CD1c-positive myeloid dendritic cell (primary cell): ENCODE measurements at regions not wholly inside any gene's neighbourhood (a gene's known extent, or its start where the extent isn't known, plus 50 kb on each side); places are given as distances from the start of the nearest gene placed in this dataset.
A peak's percentile ranks its signal among the peaks of the same experiment; 100 is the strongest.

ENCODE experiments used
- DNase-seq: peaks from one replicate; pipeline ENCODE4 v3.0.0-alpha.2; 2016; ENCODE audit errors: extremely low spot score

DNA sequence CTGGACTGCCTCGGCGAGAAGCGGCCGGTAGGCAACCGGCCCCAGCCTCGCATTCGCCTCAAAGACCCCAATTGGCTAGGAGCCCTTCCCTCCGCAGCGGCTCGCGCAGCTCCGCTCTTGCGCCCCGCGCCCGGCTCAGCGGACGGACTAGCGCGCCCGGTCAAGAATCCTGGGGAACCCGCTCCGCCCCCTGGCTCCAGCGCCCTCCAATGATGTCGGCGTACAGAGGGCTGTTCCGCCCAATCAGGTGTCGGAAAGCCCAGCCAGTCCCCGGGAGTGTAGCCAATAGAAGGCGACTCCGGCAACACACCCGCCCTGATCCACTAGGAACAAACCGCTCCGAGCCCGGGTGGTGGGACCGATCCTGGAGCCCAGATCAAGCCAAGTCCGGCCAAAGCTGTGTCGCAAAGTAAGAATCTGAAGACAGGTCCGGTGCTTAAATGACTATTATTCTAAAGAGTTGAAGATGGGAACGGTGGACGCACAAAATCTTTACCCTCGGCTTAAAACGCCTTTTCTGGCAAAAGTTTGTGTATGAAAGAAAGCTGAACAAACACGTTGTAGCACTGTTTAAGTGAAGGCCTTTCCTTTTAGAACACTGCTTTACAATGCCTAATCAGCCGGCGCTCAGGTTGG lies 132.2 kb downstream of the OGFRL1 start:
- DNase-seq: peak; percentile 72

GRCh38 chr6:71421611-71422010 lies 133.0 kb downstream of the OGFRL1 start:
- DNase-seq: no peak

DNA sequence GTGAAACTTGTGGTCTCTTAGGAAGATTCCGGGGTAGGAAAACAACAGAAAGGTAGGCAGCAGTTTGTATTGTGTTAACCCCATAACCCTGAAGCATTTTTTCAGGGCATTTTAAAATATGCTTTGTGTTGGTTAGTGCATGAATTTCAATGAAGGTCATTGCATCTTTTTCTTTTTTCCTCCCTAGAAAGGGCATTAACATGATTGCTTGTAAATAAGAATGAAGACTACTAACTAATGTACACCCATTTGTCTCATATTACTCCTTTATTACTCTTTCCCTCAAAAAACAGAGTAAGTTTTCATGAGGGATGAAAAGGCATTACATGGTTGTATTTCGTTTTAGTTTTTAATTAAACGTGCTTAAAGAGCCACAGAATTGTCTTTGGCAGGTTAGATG lies 141.4 kb downstream of the OGFRL1 start:
- no peak for DNase-seq

- DNase-seq: no peak
Measured at GRCh38 chr6:71433441-71433840, 144.8 kb downstream of the OGFRL1 start.

DNA sequence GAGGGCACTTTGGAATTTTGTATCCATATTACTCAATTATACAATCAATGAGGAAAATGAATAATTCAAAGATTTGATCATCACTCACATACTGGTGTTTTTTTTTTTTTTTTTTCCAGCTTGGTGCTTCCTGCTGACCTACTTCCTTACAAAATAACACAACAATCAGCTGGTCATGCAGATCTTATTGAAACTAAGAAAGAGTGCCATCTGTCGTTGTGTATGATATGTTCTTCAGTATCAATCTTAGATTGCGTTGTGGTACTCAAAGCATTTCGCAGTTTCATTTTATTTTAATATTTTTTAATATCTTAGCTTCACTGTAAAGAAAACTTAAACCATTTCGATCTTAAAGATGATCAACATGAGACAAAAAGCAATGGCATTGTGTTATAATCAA lies 155.6 kb downstream of the OGFRL1 start:
- DNase-seq: no peak

- no peak for DNase-seq
Measured at GRCh38 chr6:71446057-71446456, 157.4 kb downstream of the OGFRL1 start.

GRCh38 chr6:71446470-71446869 lies 157.9 kb downstream of the OGFRL1 start:
- DNase-seq: no peak

DNA sequence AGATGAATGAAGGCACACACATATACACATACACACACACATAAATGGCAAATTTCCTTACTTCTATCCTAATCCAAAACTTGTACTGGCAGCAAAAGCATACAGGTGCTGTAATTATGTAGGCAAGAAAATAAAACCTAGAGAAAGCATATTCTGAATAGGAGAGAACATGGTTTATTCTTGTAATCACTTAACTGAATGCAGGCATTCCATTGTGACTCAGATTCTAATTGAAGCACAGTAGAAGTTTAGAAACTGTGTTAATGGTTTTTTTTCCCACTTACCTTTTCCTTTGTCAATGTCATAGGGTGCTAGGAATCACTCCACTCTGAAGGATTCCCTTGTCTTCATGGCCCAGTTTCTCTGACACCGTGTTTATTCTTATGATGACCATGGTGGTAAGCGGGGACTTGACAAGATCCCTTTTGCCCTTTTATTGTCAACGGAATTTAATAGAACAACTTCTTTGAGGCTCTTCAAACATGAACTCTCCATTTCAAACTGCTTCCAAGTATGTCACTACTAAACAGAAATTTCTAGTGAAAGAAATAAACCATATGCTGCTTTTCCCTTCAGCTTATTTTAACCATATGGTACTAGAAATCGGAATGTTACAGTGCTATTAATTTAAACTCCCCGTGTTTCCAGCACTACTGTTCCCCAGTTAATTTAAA lies 164.2 kb downstream of the OGFRL1 start:
- DNase-seq: no peak

GRCh38 chr6:71453371-71453706 lies 164.7 kb downstream of the OGFRL1 start:
- DNase-seq: no peak

GRCh38 chr6:71454056-71454455 lies 165.4 kb downstream of the OGFRL1 start:
- DNase-seq: no peak

GRCh38 chr6:71457929-71458328 lies 169.3 kb downstream of the OGFRL1 start:
- no peak for DNase-seq

DNA sequence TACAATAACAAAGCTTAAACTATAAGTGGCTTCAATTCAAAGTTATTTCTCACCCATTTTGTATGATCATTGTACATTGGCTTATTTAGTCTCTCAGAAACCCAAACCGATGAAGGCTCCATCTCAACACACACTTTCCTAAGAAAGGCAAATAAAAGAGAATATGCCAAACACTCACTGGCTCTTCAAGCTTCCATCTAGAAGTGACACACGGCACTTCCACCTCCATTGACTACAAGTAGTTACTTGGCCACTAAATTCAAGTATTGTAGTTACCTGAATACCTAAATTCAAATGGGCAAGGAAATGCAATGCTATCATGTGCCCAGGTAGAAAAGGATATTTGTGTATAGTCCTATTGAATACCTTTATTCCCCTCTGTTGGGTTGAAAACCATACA lies 170.6 kb downstream of the OGFRL1 start:
- no peak for DNase-seq

DNA sequence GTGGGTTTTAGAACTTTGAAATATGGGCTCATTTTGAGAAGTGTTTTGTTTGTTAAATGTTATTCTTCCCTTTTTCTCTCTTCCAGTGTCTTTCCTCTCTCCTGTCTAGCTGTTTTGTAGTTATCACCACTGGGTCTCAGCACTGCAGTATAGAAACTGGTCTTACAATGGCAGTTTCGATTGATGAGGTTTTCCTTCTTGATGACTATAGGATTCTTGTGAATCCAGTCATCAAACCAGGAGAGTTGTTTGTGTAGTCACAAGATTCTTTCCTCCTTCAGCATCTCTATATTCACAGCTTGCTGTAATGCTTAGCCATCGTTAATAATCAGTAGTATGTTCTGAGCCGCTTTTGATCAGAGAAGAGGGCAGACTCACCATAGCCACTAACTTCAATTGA lies 172.3 kb downstream of the OGFRL1 start:
- DNase-seq: no peak

DNA sequence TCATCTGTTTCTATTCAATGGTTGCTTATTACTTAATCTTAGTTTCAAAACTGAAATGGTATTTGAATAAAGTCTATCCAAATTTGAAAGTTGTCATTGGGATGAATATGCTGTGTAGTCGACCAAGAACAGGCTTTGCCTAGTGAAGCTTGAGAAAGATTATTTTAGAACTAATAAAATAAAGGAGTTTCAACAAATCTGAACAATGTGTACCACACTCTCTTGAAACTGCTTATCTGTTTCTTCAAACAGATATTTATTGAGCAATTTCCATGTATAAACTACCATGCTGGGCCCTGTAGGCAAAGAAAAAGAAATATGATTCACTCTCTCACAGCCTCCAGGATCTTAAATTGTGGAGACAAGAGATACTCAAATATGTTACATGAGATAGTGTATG lies 174.4 kb downstream of the OGFRL1 start:
- no peak for DNase-seq

DNA sequence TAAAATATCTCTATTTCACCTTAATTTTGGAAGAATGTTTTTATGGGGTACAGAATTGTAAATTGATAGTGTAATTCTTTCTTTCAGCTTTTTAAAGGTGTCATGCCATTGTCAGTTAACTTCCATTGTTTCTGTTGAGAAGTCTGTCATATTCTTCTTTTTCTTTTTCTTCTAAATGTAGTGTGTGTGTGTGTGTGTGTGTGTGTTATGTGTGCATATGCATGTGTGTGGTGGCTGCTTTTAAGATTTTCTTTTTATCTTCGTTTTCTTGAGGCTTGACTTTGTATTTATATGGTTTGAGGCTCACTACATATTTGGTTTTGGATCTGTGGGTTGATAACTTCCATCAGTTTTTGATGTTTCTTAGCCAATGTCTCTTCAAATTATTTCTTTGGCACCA lies 176.5 kb downstream of the OGFRL1 start:
- no peak for DNase-seq

DNA sequence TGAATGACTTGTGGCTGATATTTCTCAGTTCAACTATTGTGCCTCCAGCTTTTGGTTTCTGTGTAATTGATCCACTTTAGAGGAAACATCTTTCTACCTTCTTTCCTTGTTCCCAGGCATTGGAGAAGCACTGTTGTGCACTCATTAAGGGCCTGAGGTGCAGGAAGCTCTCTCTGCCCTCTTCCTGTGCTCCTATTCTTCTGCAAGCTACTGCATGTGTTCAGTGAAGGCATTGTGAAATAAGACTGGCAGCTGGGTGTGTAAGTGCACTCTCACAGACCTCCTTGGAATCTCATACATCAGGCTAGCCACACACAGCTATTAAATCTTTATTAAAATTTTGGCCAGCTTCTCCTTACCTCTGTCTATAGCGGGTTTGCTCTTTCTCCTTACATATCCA lies 177.8 kb downstream of the OGFRL1 start:
- no peak for DNase-seq

DNA sequence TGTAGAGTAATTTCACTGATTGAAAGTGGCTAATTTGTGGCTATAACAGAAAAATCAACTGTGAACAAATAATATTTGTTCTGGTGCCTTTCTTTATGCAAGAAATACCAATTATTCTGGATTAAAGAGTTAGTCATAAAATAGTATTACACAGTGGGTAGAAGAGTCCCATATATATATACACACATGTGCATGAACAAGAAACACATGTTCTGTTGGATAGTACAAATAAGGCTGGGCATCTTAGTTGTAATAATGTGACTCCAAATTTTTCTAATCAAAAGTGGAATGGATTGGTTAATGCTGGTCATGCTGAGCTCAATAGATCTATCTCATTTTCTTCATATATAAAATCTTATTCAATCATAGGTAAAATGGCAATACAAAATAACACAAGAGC lies 179.4 kb downstream of the OGFRL1 start:
- DNase-seq: no peak

GRCh38 chr6:71468841-71469700 lies 180.5 kb downstream of the OGFRL1 start:
- DNase-seq: no peak

- no peak for DNase-seq
Measured at GRCh38 chr6:71471718-71472117, 183.1 kb downstream of the OGFRL1 start.

DNA sequence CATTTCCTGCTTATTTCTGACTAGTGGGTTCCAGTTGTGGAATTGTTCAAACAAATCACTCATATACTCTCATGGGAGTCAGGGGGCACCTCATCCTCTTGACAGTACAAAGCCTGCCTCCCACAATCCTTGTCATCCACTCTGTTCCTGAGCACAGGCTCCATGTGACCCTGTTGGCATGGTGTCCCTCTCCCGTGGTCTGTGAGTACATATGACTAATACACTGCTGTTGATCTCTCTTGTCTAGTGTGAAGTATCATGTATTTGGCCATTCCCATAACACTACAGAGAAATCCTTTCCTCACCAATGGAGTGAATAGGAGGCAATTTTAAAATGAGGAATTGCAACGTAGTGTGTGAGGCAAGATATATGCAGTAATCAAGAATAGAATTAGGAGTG lies 185.3 kb downstream of the OGFRL1 start:
- DNase-seq: no peak

GRCh38 chr6:71474942-71475341 lies 186.3 kb downstream of the OGFRL1 start:
- DNase-seq: no peak

DNA sequence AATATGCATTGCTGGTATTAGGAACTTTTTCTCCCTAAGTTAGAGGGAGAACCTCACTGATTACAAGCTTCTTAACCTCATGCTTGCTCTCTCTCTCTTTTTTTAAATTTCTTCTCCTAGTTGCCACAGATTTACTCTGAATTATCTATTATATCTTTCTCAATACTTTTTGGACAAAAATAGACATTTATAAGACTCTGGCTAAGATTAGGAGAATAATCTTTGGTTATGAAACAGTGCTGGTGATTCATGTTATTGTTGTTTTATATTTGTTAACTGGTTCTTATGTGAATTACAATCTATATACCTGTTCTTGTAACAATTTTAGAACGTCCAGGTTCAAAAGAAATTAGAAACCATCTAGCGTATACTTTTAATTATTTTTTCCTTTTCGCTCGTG lies 187.8 kb downstream of the OGFRL1 start:
- DNase-seq: no peak

DNA sequence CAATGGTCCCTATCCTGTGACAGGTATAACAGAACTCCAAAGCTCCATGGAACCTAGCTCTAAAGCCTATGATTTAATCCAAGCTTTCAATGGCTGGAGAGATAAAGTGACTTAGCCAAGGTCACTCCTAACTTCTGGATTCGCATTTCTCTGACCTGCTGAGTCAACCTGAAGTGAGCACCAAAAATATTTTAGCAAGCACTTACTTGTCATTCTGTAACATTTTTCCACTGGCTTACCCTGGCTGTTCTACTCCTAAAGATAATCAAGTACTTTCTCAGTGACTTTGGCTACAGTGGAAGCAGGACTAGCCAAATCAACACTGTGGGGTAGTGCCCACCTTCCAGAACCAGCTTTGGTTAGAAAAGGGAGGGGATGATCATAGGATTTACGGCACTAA lies 188.3 kb downstream of the OGFRL1 start:
- no peak for DNase-seq
